22Rv1 (cell line): ENCODE measurements at regions not wholly inside any gene's neighbourhood (a gene's known extent, or its start where the extent isn't known, plus 50 kb on each side); places are given as distances from the start of the nearest gene placed in this dataset.

ENCODE experiments used
- H3K27ac ChIP-seq: fragments of 450-650 bp; 2 replicates; pipeline ENCODE4 v1.5.1; 2017
- ZFX ChIP-seq: fragments of 450-650 bp; IDR thresholded peaks from 2 replicates; pipeline ENCODE4 v1.6.1; 2017; ENCODE audit warnings: antibody characterized with exemption, borderline replicate concordance
- TF ChIP-seq, protein P1 (sequence below): fragments of 450-650 bp; IDR thresholded peaks from 2 replicates; pipeline ENCODE4 v1.5.1; 2017; ENCODE audit warnings: mild to moderate bottlenecking

DNA sequence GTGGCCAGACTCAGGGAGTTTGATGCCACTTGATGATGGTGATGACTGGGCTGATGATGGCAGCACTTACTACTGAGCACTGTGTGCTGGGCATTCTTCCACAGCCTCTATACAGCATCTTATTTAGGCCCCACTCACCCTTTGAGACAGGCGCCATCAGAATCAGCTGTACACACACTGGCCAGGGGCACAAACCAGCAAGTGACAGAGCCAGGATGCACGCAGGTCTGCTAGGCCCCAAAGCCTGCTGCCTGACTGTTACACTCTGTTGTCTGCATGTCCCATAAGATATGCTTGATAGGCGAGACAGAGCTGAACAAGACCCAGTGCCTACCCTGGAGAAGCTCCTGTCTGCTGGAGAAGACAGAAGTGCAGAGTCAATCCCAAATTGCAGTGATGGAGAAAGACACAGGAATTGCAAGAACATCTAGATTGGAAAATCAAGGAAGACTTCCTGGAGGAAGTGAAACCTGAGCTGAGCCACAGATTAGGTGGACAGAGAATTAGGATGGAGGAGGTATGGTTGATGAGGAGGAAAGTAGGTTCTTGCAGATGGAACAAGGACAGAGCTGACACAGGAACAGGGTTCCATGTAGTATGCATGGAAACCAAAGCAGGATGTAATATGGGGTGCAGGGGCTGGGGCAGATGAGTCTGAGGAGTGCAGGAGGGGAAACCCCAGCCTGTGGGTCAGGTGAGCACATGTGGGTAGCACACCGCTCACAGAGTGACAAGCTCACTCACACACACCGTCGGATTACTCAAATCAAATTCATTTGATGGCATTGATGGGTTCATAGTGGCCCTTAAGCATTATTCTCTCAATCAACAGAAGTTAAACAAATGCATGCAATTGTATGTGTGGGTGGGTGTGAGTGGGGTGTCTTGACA is 117.3 kb downstream of the BEGAIN start:
- no peak overlapping the region for H3K27ac ChIP-seq
- no peak for TF ChIP-seq ZFX
- TF ChIP-seq, protein P1, sequence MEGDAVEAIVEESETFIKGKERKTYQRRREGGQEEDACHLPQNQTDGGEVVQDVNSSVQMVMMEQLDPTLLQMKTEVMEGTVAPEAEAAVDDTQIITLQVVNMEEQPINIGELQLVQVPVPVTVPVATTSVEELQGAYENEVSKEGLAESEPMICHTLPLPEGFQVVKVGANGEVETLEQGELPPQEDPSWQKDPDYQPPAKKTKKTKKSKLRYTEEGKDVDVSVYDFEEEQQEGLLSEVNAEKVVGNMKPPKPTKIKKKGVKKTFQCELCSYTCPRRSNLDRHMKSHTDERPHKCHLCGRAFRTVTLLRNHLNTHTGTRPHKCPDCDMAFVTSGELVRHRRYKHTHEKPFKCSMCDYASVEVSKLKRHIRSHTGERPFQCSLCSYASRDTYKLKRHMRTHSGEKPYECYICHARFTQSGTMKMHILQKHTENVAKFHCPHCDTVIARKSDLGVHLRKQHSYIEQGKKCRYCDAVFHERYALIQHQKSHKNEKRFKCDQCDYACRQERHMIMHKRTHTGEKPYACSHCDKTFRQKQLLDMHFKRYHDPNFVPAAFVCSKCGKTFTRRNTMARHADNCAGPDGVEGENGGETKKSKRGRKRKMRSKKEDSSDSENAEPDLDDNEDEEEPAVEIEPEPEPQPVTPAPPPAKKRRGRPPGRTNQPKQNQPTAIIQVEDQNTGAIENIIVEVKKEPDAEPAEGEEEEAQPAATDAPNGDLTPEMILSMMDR, result no peak

DNA sequence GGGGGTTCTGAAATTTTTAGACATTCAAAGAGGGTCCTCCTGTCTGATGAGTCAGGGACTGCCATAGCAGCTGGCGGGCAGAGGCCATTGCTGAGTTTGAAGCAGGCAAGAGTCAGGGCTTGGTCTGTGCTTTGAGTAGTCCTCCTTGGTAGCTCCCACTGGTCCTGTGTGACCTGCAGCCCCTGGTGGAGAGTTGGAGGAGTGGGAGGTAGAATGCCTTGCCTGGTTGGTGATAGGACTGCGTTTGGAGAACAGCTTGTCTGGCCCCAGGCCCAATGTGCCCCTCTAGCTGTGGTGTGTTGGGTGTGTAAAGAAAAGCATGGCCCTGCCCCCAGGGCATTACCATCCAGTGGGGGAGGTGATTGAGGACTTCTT is 116.7 kb downstream of the BEGAIN start:
- H3K27ac ChIP-seq, result no peak overlapping the region
- no peak for TF ChIP-seq ZFX
- TF ChIP-seq, protein P1, result no peak

DNA sequence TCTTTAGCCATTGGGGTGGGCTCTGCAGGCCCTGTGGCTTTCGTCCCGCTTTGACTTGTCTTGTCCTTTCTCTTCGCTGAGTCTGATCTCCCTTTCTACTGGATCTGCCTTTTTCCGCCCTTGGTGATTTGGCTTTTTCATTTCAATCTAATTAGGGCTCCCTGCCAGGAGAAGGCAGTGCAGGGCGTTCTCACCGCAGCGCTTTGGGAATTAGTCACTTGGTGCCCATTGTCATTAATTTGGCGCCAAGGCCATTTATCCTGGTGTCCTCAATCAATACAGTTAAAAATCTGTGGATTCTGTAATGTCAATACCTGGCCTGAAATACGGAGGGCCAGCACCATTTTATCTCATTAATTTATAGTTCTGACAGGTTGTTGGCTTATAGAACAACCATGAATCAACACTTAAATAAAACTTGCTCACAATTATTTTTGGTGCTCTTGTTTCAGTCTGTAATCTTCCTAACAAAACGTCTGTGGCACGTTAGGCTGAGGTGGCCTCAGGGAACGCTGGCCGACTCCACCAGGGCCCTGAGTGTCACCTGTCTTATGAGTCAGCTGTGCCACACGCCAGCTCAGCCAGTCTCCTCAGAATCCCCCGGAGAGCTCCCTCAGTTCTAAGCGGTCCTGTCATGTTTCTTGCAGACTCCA is 115.7 kb downstream of the BEGAIN start:
- H3K27ac ChIP-seq, result no peak overlapping the region
- TF ChIP-seq, protein P1, result no peak
- no peak for TF ChIP-seq ZFX

DNA sequence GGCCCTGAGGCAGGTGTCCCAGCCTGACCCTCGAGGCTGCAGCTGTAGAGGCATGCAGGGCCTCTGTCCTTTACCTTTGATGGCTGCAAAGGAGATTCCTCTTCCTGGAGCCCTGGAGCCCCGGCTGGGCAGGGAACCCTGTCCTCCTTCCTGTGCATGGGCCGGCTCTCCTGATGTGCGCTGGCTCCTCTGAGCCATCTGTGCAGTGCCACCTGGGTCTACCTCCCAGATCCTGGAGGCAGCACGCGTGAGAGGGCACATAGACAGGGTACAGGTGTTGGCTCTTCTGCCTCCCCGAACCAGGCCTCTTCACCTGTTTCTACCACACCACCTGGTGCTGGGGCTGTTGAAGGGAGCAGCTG is 115.1 kb downstream of the BEGAIN start:
- no peak for TF ChIP-seq ZFX
- TF ChIP-seq, protein P1, result no peak
- H3K27ac ChIP-seq, result no peak overlapping the region

DNA sequence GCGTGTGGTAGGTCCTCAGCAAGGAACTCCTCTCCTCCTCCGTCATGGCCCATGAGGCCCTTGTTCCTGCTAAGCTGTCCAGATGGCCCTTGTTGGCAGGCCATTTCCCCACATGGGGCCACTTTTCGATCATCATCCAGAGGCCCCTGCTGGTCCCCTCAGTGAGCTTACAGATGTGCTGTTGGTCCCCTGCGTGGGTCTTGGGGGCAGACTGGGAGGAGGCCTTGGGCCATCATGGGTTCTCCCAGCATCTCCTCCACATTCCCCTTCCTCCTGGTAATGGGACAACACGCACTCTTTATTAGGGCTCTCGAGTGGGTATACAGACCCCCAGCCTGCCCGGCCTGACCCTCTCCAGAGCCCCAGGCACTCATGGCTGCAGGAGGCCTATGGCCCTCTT is 114.7 kb downstream of the BEGAIN start:
- no peak overlapping the region for H3K27ac ChIP-seq

DNA sequence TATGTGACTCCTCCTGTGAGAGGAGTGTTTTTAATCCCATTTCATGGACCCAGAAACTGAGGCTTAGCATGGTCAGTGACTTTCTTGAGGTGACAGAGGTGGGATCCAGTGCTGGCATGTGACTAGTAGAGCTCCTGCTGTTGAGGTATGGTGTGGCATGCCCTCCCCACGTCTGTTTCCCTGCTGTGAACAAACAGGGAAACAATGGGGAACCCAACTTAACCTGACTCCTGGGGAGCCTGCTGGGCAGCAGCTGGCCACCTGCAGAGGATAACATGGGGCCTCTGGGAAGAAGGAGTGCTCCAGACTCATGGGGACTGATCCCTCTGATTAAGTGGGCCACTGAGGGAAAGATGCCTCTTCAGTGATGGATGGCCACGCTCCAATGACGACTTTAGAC is 114.0 kb downstream of the BEGAIN start:
- TF ChIP-seq, protein P1, result no peak
- TF ChIP-seq ZFX, result no peak
- H3K27ac ChIP-seq, result no peak overlapping the region

More for the DNA sequence above, 114.7 kb downstream of the BEGAIN start:
- TF ChIP-seq, protein P1, result no peak
- TF ChIP-seq ZFX, result no peak

DNA sequence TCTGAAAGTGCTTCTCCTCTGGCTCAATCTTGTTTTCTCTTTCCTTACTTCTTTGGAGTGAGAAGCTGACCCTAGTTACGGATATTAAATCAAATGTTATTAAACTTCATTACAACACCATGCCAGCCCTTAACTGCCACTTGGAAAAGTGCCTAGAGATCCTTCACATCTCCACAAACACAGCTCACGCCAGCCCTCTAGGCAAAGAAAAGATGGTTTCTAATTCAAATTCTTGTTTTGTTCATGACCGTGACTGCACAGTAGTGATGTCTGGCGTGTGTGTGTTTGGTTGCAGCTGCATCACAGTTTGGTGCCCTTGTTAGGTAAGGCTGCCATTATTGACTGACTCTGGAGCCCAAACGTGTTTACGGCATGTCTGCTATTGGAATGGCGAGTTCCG is 113.0 kb downstream of the BEGAIN start:
- TF ChIP-seq, protein P1, result no peak
- no peak for TF ChIP-seq ZFX
- H3K27ac ChIP-seq, result no peak overlapping the region
